Adrenal gland (tissue), 9 donors: ENCODE measurements at regions not wholly inside any gene's neighbourhood (a gene's known extent, or its start where the extent isn't known, plus 50 kb on each side); places are given as distances from the start of the nearest gene placed in this dataset.

Source experiments
- DNase-seq, 7 donors: peaks; one replicate each; pipeline ENCODE4 v3.0.0-alpha.2; 2019 to 2020
- H3K27ac ChIP-seq, 5 donors: fragments of 200-600 bp; sonication (generic) in 4 of 5; 1 replicate in 3 of 5; 2 replicates in 2 of 5; pipeline versions ENCODE4 v1.5.1 to v1.8.0; 2016 to 2020; ENCODE audit warnings: mild to moderate bottlenecking in 1 of 5
- H3K27me3 ChIP-seq: fragments of 200-600 bp; 2 replicates; pipeline ENCODE4 v1.8.0; 2021
- H3K36me3 ChIP-seq, 2 donors: fragments of 200-600 bp; replicated peaks in 1 of 2; 1 replicate in 1 of 2; 2 replicates in 1 of 2; pipeline versions ENCODE4 v1.5.1 to v1.8.0; 2018 to 2022
- H3K4me1 ChIP-seq, 2 donors: fragments of 200-600 bp; replicated peaks in 1 of 2; 1 replicate in 1 of 2; 2 replicates in 1 of 2; pipeline versions ENCODE4 v1.5.1 to v1.8.0; 2018 to 2021
- H3K4me3 ChIP-seq, 4 donors: fragments of 200-600 bp; sonication (generic) in 3 of 4; one replicate each; pipeline ENCODE4 v1.5.1; 2016 to 2018
- H3K9me3 ChIP-seq, 3 donors: fragments of 200-600 bp; sonication (generic) in 1 of 3; replicated peaks in 1 of 3; 1 replicate in 2 of 3; 2 replicates in 1 of 3; pipeline versions ENCODE4 v1.5.1 to v1.8.0; 2016 to 2021
- CTCF ChIP-seq, 6 experiments: fragments of 450-650 bp in 4 of 6; fragments of 200-600 bp in 2 of 6; sonication (generic) in 1 of 6; IDR thresholded peaks; 1 replicate in 5 of 6; 2 replicates in 1 of 6; pipeline versions ENCODE4 v1.5.1 to v1.8.0; 2016 to 2021; ENCODE audit warnings: antibody characterized with exemption in 6 of 6, mild to moderate bottlenecking in 2 of 6, moderate library complexity in 1 of 6
- POLR2A ChIP-seq, 2 donors: fragments of 450-650 bp; IDR thresholded peaks; one replicate each; pipeline ENCODE4 v1.6.1; 2017; ENCODE audit warnings: antibody characterized with exemption in 2 of 2, mild to moderate bottlenecking in 2 of 2, moderate library complexity in 1 of 2
- WGBS, 4 donors: extraction: QIAGEN DNeasy Blood & Tissue Kit in 2 of 4; methylation state at CpG; one replicate each; pipeline versions ENCODE4 v1.1.5 to v1.1.7; 2013 to 2017; 5-methylcytosine and 5-hydroxymethylcytosine counted together
- intact Hi-C, 2 donors: fragments of 100-400 bp; cut with DNase I; formaldehyde crosslinking; loops; one replicate each; pipeline versions ENCODE4 v1.14.1 to v1.15.0; 2022 to 2023
- donor health status: healthy with polysubstance abuse.
- donor health status: Bipolar disorder and iron deficiency.
- donor health status: DM: yes; HTN: yes; CAD: no.
- donor health status: DM: no; HTN: no; CAD: no.
- donor health status: DM: no; HTN: no; CAD: no.

GRCh38 chr11:127259102-127259501 lies 258.5 kb upstream of the KIRREL3 start:
- no peak for DNase-seq
- H3K4me1 ChIP-seq = no peaks in the 10 kb centered on the region
- no peak for TF ChIP-seq CTCF (IDR thresholded peaks at IDR 0.05)
- TF ChIP-seq POLR2A (IDR thresholded peaks at IDR 0.05) = no peak
- no peak overlapping the region for H3K4me3 ChIP-seq
- no peaks in the 10 kb centered on the region for H3K9me3 ChIP-seq
- intact Hi-C loops = no loop called here
- H3K36me3 ChIP-seq = no peaks in the 10 kb centered on the region
- H3K27ac ChIP-seq = no peak overlapping the region
- WGBS, 4 donors = 39 to 52% (median 48%) methylated on average over 1 of the region's 1 CpG
- no peaks in the 10 kb centered on the region for H3K27me3 ChIP-seq

GRCh38 chr11:127255209-127255608 lies 254.6 kb upstream of the KIRREL3 start:
- WGBS, 4 donors = 45 to 71% (median 59%) methylated on average over 5 to 6 of the region's 6 CpGs
- H3K4me3 ChIP-seq = no peak overlapping the region
- TF ChIP-seq CTCF (IDR thresholded peaks at IDR 0.05) (no peak), POLR2A (IDR thresholded peaks at IDR 0.05) (no peak)
- H3K27ac ChIP-seq = no peak overlapping the region
- H3K9me3 ChIP-seq = no peaks in the 10 kb centered on the region
- no peaks in the 10 kb centered on the region for H3K4me1 ChIP-seq
- intact Hi-C loops = no loop called here
- no peaks in the 10 kb centered on the region for H3K36me3 ChIP-seq
- no peak for DNase-seq
- H3K27me3 ChIP-seq = no peaks in the 10 kb centered on the region

- intact Hi-C loops = no loop called here
- Histone ChIP-seq H3K4me1 (no peaks in the 10 kb centered on the region), H3K36me3 (no peaks in the 10 kb centered on the region), H3K27ac (no peak overlapping the region), H3K27me3 (no peaks in the 10 kb centered on the region), H3K9me3 (no peaks in the 10 kb centered on the region), H3K4me3 (no peak overlapping the region)
- 25 to 72% (median 57%) methylated on average over 2 to 3 of the region's 3 CpGs for WGBS, 4 donors
- TF ChIP-seq POLR2A (IDR thresholded peaks at IDR 0.05) (no peak), CTCF (IDR thresholded peaks at IDR 0.05) (no peak)
- DNase-seq = no peak
These were observed 251.8 kb upstream of the KIRREL3 start for GRCh38 chr11:127252321-127252720.

GRCh38 chr11:127249576-127249975 lies 249.0 kb upstream of the KIRREL3 start:
- H3K27me3 ChIP-seq = no peaks in the 10 kb centered on the region
- H3K4me1 ChIP-seq = no peaks in the 10 kb centered on the region
- H3K4me3 ChIP-seq = no peak overlapping the region
- intact Hi-C loops = no loop called here
- no peaks in the 10 kb centered on the region for H3K36me3 ChIP-seq
- WGBS, 4 donors = 63 to 86% (median 84%) methylated on average over 4 of the region's 4 CpGs
- DNase-seq = no peak
- no peak overlapping the region for H3K27ac ChIP-seq
- H3K9me3 ChIP-seq = no peaks in the 10 kb centered on the region
- no peak for TF ChIP-seq CTCF (IDR thresholded peaks at IDR 0.05)
- no peak for TF ChIP-seq POLR2A (IDR thresholded peaks at IDR 0.05)
